GM18861 (cell line): ENCODE measurements at regions not wholly inside any gene's neighbourhood (a gene's known extent, or its start where the extent isn't known, plus 50 kb on each side); places are given as distances from the start of the nearest gene placed in this dataset.
"Not testable (repeated sequence)": the region's sequence is repeated elsewhere in the genome, so short reads cannot be mapped to it uniquely, and the experiment has no call there.

Experiments used
- ATAC-seq: cut with Tn5 transposase; IDR thresholded peaks from one replicate; pipeline ENCODE4 v1.9.1; 2021; ENCODE audit not compliant: unreplicated experiment

GRCh38 chr6:115575285-115575684 is 485.4 kb downstream of the FRK start:
- ATAC-seq, result no peak

DNA sequence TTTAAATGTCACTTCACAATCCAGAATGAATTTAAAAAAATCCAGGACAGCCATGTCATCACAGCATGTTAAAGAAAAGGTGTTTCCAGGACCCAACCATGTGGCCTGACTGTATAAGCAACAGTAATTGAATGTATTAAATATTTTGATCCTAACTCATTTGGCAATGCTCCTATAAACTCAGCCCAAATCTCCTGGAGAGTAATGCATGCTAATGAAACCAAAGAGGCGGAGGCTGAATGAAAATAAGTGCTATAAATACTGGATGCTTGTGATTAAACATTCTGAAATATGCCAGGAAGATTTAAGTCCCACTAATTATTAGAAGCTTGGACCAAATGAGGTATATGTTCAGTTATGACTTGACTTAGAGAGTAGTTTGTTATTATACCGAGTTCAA is 486.8 kb downstream of the FRK start:
- ATAC-seq, result no peak

DNA sequence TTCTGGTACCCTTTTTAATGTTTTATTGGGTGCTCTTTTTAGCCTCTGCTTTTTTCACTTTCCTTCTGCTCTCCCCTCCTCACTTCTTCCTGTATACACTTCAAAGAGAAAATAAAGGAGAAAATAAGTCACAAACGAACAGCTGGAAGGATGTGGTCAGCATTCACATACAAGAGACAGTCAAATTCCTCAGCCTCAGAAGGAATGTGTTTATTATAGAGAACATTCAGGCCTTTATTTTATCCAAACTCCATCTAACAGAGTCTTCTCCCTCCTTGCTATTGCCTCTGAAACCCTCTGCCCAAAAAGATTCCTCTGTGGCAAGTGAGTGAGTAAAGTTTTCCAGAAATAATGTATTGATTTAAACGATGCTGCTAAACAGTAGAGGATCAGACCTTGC is 490.4 kb downstream of the FRK start:
- no peak for ATAC-seq

GRCh38 chr6:115554060-115554459 is 506.6 kb downstream of the FRK start:
- no peak for ATAC-seq

DNA sequence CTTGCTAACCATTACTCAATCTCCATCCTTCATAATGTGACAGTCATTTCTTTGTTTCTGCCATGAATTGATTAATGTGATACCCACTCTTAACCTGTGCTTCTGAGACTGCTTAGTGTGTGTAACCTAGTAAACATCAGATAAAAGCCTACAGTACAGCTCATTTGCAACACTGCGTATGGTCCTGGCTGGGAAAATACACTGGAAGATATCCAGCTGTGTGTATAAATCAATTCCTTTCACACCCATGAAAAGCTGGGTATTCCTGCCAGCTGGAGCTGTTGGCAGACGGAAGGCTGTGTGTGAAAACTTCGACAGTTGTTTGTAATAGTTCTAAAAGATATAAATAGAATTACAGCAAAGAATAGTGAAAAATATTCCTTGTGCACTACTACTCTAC is 509.2 kb downstream of the FRK start:
- ATAC-seq, result no peak

DNA sequence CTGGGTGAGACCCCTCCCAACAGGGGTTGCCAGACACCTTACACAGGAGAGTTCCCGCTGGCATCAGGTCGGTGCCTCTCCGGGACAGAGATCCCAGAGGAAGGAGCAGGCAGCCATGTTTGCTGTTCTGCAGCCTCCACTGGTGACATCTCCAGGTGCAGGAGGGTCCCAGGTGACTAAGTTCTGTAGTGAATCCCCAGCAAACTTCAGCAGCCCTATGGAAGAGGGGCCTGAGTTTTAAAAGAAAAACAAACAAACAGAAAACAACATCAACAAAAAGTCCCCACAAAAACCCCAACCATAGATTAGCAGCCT is 515.1 kb downstream of the FRK start:
- ATAC-seq, result no peak

DNA sequence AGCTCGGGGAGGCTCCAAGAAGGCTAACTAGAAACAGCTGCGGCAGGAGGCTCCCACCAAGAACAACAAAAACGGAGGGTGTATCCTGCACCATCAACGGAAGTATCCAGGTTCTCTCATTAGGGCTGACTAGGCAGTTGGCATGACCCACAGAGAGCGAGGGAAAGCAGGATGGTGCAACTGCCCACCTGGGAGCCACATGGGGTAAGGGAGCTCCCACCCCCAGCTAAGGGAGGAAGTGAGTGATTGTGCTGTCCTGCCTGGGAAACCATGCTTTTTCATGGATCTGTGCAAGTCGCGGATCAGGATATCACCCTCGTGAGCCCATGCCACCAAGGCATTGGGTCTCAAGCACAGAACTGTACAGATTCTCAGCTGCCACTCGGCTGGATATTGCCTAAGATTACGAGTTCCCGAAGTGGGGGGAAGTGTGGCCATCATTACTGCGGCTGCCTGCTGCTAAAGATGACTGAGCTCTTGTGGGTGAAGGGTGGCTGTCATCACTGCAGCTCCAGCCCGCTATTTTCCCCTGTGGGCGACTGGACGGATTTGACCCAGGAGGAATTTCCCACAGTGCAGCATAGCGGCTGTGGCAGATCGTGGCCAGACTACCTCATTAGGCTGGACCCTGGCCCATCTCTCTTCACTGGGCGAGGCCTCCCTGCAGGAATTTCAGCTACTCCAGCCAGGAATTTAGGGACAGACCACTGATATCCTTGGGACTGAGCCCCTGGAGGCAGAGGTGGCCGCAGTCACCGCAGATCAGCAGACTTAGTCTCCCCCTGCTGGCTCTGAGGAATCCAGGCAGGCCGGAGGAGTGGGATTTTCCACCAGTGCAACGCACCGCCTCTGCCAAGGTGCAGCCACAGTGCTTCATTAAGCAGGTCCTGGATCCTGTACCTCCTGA is 515.7 kb downstream of the FRK start:
- no peak for ATAC-seq

GRCh38 chr6:115540077-115540869 is 520.4 kb downstream of the FRK start:
- no peak for ATAC-seq

- ATAC-seq, result no peak
These were observed 521.2 kb downstream of the FRK start for GRCh38 chr6:115539531-115539930.

DNA sequence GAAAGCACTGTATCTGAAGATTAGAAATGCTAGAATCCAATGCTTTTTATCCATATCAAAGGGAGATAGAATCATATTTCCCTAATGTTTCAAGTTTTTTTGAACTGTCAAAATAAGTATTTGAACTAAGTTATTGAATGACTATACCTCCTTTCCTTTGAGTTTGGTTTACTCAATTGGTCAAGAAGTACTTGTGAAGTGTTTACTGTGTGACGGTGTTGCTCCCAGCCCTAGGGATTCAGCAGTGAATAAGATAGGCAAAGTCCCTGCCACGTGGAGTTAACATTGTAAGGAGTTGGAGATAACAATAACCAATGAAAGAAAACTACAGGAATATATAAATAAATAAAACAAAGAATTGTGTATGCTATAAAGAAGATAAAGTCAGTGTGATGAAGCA is 535.9 kb downstream of the FRK start:
- ATAC-seq, result no peak

DNA sequence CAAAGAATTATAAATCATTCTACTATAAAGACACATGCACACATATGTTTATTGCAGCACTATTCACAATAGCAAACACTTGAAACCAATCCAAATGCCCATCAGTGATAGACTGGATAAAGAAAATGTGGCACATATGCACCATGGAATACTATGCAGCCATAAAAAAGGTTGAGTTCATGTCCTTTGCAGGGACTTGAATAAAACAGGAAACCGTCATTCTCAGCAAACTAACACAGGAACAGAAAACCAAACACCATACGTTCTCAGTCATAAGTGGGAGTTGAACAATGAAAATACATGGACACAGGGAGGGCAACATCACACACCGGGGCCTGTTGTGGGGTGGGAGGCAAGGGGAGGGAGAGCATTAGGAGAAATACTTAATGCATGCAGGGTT is 538.9 kb downstream of the FRK start:
- not testable (repeated sequence) for ATAC-seq

- ATAC-seq, result no peak
These were observed 546.0 kb downstream of the FRK start for GRCh38 chr6:115514656-115515055.

DNA sequence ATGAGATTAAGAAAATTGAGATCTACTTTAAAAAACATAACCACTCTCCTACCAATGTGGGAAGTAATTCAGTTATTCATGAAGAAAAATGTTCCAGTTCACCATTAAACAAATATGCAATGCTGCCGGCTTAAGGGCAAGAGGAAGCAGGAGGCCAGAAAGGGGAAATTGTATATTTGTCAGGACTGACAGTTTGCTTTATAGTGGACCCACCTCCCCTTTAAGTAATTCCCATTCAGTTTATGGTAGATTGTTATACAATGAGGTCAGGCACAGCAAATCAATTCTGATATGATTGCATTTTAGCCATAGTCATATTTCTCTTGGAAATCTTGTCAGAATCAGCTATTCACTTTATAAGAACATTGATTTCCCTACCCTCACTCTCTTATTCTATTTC is 547.8 kb downstream of the FRK start:
- no peak for ATAC-seq

DNA sequence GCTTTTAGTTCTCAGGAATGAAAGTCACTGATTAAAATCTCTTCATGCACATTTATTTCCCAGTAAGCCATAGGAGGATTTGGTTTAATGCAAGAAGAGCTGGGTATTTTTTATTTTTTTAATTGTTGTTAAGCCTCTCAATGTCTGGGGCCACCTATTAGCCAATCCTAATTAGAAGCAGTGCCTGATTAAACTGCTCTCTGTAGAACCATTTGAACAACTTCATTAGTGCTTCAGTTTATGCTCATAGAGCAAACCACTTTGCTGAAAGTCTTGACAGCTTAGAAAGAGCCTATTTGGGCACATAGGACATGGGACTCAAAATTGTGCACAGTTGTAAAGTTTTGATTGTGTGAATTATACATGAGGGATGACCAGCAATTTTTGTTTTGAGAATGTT is 548.9 kb downstream of the FRK start:
- ATAC-seq, result no peak

GRCh38 chr6:115502432-115502831 is 558.3 kb downstream of the FRK start:
- ATAC-seq, result not testable (repeated sequence)

- ATAC-seq, result no peak
These were observed 565.5 kb downstream of the FRK start for GRCh38 chr6:115495184-115495583.

GRCh38 chr6:115487331-115487730 is 573.4 kb downstream of the FRK start:
- ATAC-seq, result no peak

GRCh38 chr6:115485400-115485799 is 575.3 kb downstream of the FRK start:
- ATAC-seq, result no peak

DNA sequence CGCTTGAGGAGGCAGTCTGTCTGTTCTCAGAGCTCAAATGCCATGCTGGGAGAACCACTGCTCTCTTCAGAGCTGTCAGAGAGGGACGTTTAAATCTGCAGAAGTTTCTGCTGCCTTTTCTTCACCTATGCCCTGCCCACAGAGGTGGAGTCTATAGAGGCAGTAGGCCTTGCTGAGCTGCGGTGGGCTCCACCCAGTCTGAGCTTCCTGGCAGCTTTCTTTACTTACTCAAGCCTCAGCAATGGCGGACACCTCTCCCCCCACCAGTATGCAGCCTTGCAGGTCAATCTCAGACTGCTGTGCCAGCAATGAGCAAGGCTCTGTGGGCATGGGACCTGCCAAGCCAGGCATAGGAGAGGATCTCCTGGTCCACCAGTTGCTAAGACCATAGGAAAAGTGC is 580.1 kb downstream of the FRK start:
- ATAC-seq, result not testable (repeated sequence)

GRCh38 chr6:115474443-115475041 is 586.1 kb downstream of the FRK start:
- no peak for ATAC-seq

GRCh38 chr6:115468272-115469005 is 592.3 kb downstream of the FRK start:
- no peak for ATAC-seq
